Right lobe of liver (tissue), 6 donors: ENCODE measurements at regions not wholly inside any gene's neighbourhood (a gene's known extent, or its start where the extent isn't known, plus 50 kb on each side); places are given as distances from the start of the nearest gene placed in this dataset.
A peak's percentile ranks its signal among the peaks of the same experiment; 100 is the strongest.

Source experiments
- ATAC-seq, 4 donors: fragments of 200-7000 bp; cut with Tn5 transposase; one replicate each; pipeline ENCODE4 v1.9.1; 2020; ENCODE audit warnings: mild to moderate bottlenecking in 4 of 4, moderate library complexity in 4 of 4
- DNase-seq, 3 donors: peaks; one replicate each; pipeline ENCODE4 v3.0.0-alpha.2; 2020
- H3K27ac ChIP-seq, 3 donors: fragments of 200-600 bp; one replicate each; pipeline ENCODE4 v1.8.0; 2022
- H3K27me3 ChIP-seq, 2 donors: fragments of 200-600 bp; one replicate each; pipeline ENCODE4 v1.8.0; 2022
- H3K36me3 ChIP-seq, 4 donors: fragments of 200-600 bp; sonication (generic) in 1 of 4; one replicate each; pipeline versions ENCODE4 v1.5.1 to v1.8.0; 2017 to 2022; ENCODE audit warnings: control low read depth in 1 of 4
- H3K4me1 ChIP-seq, 4 donors: fragments of 200-600 bp; sonication (generic) in 1 of 4; one replicate each; pipeline versions ENCODE4 v1.5.1 to v1.8.0; 2017 to 2022; ENCODE audit warnings: control low read depth in 1 of 4
- H3K4me3 ChIP-seq, 3 donors: fragments of 200-600 bp; one replicate each; pipeline ENCODE4 v1.8.0; 2022
- H3K9me3 ChIP-seq, 4 donors: fragments of 200-600 bp; sonication (generic) in 1 of 4; one replicate each; pipeline versions ENCODE4 v1.5.1 to v1.8.0; 2017 to 2022; ENCODE audit warnings: control low read depth in 1 of 4
- CTCF ChIP-seq, 4 donors: fragments of 200-600 bp in 3 of 4; fragments of 450-650 bp in 1 of 4; IDR thresholded peaks; one replicate each; pipeline versions ENCODE4 v1.5.1 to v1.8.0; 2016 to 2022; ENCODE audit warnings: antibody characterized with exemption in 4 of 4, mild to moderate bottlenecking in 2 of 4
- POLR2A ChIP-seq: fragments of 450-650 bp; IDR thresholded peaks from one replicate; pipeline ENCODE4 v1.6.1; 2017; ENCODE audit warnings: antibody characterized with exemption, mild to moderate bottlenecking
- WGBS: methylation state at CpG from one replicate; pipeline ENCODE4 v1.1.6; 2018; ENCODE audit warnings: low coverage, low lambda C conversion rate; ENCODE audit not compliant: insufficient coverage; ENCODE audit errors: missing lambda C conversion rate; 5-methylcytosine and 5-hydroxymethylcytosine counted together
- intact Hi-C, 2 donors: fragments of 100-400 bp; cut with DNase I; formaldehyde crosslinking; loops; one replicate each; pipeline versions ENCODE4 v1.11.2 to v1.14.1; 2022
- donor health status: DM: no; HTN: yes; CAD: no.
- donor health status: DM: no; HTN: no; CAD: no.
- donor health status: DM: no; HTN: no; CAD: no.
- donor health status: DM: no; HTN: yes; CAD: no.
- donor health status: DM: no; HTN: yes; CAD: no.

GRCh38 chr4:53688186-53688790 is 97.0 kb upstream of the LNX1 start:
- Histone ChIP-seq H3K27ac (no peak overlapping the region), H3K4me3 (no peak overlapping the region), H3K4me1 (no peaks in the 10 kb centered on the region), H3K36me3 (no peaks in the 10 kb centered on the region), H3K27me3 (no peaks in the 10 kb centered on the region), H3K9me3 (no peaks in the 10 kb centered on the region)
- intact Hi-C loops, result no loop called here
- ATAC-seq (peak in 1 of 4 donors; percentile 28), DNase-seq (no peak)
- WGBS, result 41% methylated on average over 2 of the region's 2 CpGs
- TF ChIP-seq CTCF (IDR thresholded peaks at IDR 0.05) (no peak), POLR2A (no peak)

GRCh38 chr4:53686521-53686920 is 95.2 kb upstream of the LNX1 start:
- Histone ChIP-seq H3K36me3 (no peaks in the 10 kb centered on the region), H3K9me3 (no peaks in the 10 kb centered on the region), H3K4me1 (no peaks in the 10 kb centered on the region), H3K27ac (no peak overlapping the region), H3K4me3 (no peak overlapping the region), H3K27me3 (no peaks in the 10 kb centered on the region)
- intact Hi-C loops, result no loop called here
- 89% methylated on average over 1 of the region's 1 CpG for WGBS
- DNase-seq, result no peak
- no peak for TF ChIP-seq CTCF (IDR thresholded peaks at IDR 0.05)
- TF ChIP-seq POLR2A, result no peak
- no peak for ATAC-seq

- 78% methylated on average over 6 of the region's 6 CpGs for WGBS
- H3K27ac ChIP-seq, result no peak overlapping the region
- no peak for TF ChIP-seq POLR2A
- no peak for TF ChIP-seq CTCF (IDR thresholded peaks at IDR 0.05)
- H3K4me1 ChIP-seq, result no peaks in the 10 kb centered on the region
- DNase-seq (no peak), ATAC-seq (no peak)
- no peaks in the 10 kb centered on the region for H3K36me3 ChIP-seq
- H3K4me3 ChIP-seq, result no peak overlapping the region
- intact Hi-C loops, result no loop called here
- no peaks in the 10 kb centered on the region for H3K9me3 ChIP-seq
- H3K27me3 ChIP-seq, result no peaks in the 10 kb centered on the region
These were observed 93.1 kb upstream of the LNX1 start for GRCh38 chr4:53684136-53685130.

- H3K27me3 ChIP-seq, result no peaks in the 10 kb centered on the region
- H3K27ac ChIP-seq, result no peak overlapping the region
- DNase-seq, result no peak
- 63% methylated on average over 2 of the region's 2 CpGs for WGBS
- H3K4me3 ChIP-seq, result no peak overlapping the region
- H3K36me3 ChIP-seq, result no peaks in the 10 kb centered on the region
- no peaks in the 10 kb centered on the region for H3K9me3 ChIP-seq
- no peak for ATAC-seq
- intact Hi-C loops, result no loop called here
- TF ChIP-seq CTCF (IDR thresholded peaks at IDR 0.05), result no peak
- TF ChIP-seq POLR2A, result no peak
- no peaks in the 10 kb centered on the region for H3K4me1 ChIP-seq
These were observed 91.6 kb upstream of the LNX1 start for GRCh38 chr4:53682908-53683307.
